NCI-H510A treated with DMSO at 0.1 percent for 48 hours (cell line): ENCODE measurements at regions not wholly inside any gene's neighbourhood (a gene's known extent, or its start where the extent isn't known, plus 50 kb on each side); places are given as distances from the start of the nearest gene placed in this dataset.
A peak's percentile ranks its signal among the peaks of the same experiment; 100 is the strongest.

Source experiments
- DNase-seq: peaks from one replicate; lab custom pipeline; 2025; lab: John Stamatoyannopoulos, UW

DNA sequence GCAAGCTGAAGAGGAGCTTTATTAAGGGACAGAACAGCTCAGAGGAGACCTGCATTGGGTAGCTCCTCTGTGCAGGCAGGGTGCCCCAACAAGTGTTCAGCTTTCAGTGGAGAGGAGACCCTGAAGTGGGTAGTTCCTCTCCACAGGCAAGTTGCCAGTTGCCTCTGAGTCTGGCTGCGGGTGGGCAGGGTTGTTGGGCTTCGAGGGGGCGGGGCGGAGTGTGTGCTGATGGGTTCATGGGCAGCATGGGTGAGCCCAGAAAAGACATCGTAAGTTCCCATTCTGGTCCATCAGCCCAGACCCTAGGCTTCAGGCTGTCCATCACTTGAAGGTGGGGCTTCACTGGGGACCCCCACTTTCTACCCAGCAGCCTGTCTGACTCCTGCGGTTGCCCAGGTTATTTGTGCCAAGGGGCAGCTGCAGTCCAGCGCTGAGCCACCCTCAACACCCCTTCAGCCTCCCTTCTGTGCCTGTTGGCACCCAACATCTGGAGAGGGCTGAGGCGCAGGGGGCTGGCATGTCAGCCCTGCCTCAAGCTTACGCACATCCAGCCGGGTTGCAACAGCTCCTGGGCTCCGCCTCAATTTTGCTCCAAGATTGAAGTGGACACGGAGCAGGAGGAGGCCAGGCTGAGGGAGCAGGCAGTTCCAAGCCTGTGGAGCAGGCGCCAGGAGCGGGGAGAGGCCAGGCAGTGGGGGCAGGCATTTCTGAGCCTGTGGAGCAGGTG lies 350.5 kb upstream of the PCDH20 start:
- DNase-seq = no peak

GRCh38 chr13:61765181-61765742 lies 349.6 kb upstream of the PCDH20 start:
- DNase-seq = no peak

DNA sequence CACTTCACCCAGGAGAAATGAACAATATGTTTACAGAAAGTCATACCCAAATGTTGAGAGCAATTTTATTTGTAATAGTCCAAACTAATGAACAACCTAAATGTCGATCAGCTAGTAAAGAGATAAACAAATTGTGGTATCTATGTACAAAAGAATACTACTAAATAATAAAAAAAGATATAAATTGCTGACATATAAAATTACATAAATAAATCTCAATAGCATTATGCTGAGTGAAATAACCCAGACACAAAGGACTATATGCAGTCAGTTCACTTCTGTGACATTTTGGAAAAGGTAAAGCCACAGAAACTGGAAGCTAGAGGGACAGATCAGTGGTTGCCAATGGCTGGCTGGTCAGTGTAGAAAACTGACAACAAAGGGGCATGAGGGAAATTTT lies 346.0 kb upstream of the PCDH20 start:
- DNase-seq = no peak

DNA sequence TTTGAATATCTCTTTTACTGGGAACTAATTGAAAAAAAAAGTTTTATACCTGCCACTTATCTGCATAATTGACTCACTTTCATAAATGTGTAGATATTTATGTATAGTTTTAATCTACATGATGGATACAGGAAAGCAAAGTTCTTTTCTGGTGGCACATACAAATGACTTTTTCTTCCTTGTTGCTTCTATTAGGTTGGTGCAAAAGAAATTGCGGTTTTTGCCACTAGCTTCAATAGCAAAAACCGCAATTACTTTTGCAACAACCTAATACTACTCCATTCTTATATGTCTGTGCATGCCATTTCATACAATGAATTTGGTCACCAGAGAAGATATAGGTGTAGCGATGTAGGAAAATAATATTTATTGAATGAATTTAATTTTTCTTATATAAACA lies 344.5 kb upstream of the PCDH20 start:
- no peak for DNase-seq

DNA sequence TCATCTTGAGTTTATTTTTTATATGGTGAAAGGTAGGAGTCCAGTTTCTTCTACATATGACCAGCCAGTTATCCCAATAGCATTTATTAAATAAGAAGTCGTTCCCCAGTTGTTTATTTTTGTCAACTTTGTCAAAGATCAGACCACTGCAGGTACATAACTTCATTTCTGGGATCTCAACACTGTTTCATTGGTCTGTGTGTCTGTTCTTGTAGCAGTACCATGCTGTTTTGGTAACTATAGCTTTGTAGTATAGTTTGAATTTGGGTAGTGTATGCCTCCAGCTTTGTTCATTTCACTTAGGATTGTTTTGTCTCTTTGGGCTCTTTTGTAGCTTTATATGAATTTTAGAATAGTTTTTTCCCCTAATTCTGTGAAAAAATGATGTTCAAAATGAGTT lies 340.4 kb upstream of the PCDH20 start:
- no peak for DNase-seq

DNA sequence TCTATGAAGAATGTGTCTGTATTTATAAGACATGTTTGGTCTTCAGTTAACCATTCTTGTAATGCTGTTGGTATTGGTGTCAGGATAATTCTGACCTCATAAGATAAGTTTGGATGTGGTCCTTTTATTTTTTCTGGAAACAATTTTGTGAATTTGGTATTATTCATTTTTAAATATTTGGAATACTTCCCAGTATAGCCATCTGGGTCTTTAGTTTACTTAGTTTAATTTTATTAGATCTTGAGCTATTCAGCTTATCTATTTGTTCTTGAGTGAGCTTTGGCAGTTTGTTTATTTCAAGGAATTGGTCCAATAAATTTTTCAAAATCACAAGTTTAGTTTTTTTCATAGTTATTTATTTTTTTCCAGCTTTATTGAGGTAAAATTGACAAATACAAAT lies 335.4 kb upstream of the PCDH20 start:
- no peak for DNase-seq

DNA sequence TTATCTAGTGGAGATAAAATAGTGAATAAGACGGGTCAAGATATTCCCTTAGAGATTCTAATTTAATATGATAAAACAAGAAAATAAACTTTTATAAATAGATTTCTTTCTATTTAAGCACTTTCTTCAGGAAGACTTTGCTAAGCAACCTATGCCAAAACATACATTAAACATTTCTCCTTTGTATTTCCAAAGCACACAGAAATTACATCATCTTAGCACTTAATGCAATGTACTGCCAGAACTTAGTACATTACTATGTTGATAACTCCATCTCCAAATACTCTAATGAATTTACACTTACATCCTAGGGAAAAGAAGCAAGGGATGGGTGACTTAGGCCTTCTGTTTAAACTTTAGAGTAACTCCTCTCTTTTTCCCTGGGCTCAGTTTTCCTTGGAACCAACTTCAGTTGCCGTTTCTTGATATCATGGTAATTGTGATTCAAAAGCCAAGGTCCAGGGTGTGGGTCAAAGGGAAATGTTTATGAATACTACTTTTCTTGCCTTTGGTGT lies 322.6 kb upstream of the PCDH20 start:
- DNase-seq = no peak

DNA sequence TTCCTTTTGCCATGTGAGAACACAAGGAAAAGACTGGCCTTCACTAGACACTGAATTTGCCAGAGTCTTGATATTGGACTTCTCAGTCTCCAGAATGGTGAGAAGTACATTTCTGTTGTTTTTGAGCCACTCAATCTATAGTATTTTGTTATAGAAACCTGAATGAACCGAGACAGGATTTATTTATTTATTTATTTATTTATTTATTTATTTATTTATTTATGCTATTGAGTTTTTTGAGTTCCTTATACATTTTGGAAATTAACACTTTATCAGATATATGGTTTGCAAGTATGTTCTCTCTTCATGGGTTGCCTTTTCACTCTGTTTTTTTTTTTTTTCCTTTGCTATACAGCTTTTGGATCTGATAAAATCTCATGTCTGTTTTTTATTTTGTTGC lies 319.0 kb upstream of the PCDH20 start:
- DNase-seq = no peak

- no peak for DNase-seq
Observed at GRCh38 chr13:61728471-61728870, 312.8 kb upstream of the PCDH20 start.

DNA sequence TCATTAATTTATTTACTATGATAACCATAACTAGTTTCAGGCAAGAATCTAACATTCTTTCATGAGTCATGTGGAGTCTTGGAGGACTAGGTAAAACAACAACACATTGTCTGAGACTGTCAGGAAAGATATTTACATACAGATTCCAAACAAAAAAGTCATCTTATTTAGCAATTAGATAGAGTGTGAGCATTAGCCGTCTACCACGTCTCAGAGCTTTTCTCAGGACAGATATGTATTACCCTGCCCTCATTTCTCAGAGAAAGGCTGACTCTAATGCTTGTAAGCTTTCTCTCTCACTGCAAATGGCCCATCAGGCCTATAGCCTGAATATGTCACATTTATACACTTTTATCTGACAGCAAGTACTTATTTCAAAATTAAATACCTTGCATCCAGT lies 312.1 kb upstream of the PCDH20 start:
- no peak for DNase-seq

GRCh38 chr13:61725806-61726205 lies 310.2 kb upstream of the PCDH20 start:
- no peak for DNase-seq

GRCh38 chr13:61722119-61722518 lies 306.5 kb upstream of the PCDH20 start:
- DNase-seq = no peak

- DNase-seq = no peak
Observed at GRCh38 chr13:61712621-61713020, 297.0 kb upstream of the PCDH20 start.

DNA sequence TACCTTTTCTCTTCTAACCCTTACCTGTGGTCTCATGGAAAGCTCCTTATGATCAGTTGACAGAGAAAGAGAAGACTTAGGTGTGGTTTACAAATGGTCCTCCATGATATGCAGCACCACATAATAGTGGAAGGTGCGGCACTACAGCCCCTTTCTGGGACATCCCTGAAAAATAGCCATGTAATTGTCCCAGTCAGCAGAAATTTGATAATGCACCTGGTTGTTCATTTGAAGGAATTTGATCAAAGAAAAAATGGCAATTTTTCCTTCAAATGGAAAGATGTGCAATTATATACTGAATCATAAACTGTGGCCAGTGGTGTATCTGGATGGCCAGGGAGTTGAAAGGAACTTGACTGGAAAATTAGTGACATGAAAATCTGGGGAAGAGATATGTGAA lies 293.6 kb upstream of the PCDH20 start:
- no peak for DNase-seq

GRCh38 chr13:61706899-61707298 lies 291.2 kb upstream of the PCDH20 start:
- no peak for DNase-seq

GRCh38 chr13:61700620-61701019 lies 285.0 kb upstream of the PCDH20 start:
- DNase-seq = no peak

- no peak for DNase-seq
Observed at GRCh38 chr13:61700181-61700580, 284.5 kb upstream of the PCDH20 start.

GRCh38 chr13:61696676-61697075 lies 281.0 kb upstream of the PCDH20 start:
- no peak for DNase-seq

- no peak for DNase-seq
Observed at GRCh38 chr13:61695147-61695546, 279.5 kb upstream of the PCDH20 start.

DNA sequence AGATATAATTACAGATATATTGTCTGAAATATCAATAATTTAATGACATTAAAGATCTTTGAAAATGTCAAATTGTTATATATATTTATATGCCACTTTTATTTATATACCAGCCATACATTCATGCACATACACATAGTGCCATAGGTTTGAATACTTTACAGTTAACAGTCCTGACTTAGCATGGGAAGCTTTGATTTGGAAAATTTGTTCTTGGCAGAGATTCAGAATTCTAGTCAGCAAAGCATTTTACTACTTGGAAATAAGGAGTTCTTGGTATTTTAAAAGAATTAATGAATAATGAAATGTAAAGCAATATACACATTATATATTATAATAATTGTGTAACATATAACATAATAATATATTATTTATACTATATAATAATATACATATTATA lies 277.0 kb upstream of the PCDH20 start:
- no peak for DNase-seq

GRCh38 chr13:61685682-61686012 lies 270.0 kb upstream of the PCDH20 start:
- peak; percentile 3 for DNase-seq

- no peak for DNase-seq
Observed at GRCh38 chr13:61684976-61685681, 269.5 kb upstream of the PCDH20 start.

- no peak for DNase-seq
Observed at GRCh38 chr13:61672756-61673155, 257.1 kb upstream of the PCDH20 start.
